NCI-H69 (cell line): ENCODE measurements at regions not wholly inside any gene's neighbourhood (a gene's known extent, or its start where the extent isn't known, plus 50 kb on each side); places are given as distances from the start of the nearest gene placed in this dataset.
"Not testable (repeated sequence)": the region's sequence is repeated elsewhere in the genome, so short reads cannot be mapped to it uniquely, and the experiment has no call there.

Source experiments
- DNase-seq: peaks from one replicate; lab custom pipeline; 2025; lab: John Stamatoyannopoulos, UW

- no peak for DNase-seq
These were observed 775.2 kb upstream of the POU3F4 start for GRCh38 chrX:82732861-82733260.

GRCh38 chrX:82734140-82734539 is 774.0 kb upstream of the POU3F4 start:
- DNase-seq = no peak

DNA sequence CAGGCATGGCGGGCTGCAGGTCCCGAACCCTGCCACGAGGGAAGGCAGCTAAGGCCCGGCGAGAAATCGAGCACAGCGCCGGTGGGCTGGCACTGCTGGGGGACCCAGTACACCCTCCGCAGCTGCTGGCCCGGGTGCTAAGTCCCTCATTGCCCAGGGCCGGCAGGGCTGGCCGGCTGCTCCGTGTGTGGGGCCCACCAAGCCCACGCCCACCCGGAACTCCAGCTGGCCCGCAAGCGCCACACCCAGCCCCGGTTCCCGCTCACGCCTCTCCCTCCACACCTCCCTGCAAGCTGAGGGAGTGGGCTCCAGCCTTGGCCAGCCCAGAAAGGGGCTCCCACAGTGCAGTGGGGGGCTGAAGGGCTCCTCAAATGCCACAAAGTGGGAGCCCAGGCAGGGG is 769.8 kb upstream of the POU3F4 start:
- DNase-seq = not testable (repeated sequence)

DNA sequence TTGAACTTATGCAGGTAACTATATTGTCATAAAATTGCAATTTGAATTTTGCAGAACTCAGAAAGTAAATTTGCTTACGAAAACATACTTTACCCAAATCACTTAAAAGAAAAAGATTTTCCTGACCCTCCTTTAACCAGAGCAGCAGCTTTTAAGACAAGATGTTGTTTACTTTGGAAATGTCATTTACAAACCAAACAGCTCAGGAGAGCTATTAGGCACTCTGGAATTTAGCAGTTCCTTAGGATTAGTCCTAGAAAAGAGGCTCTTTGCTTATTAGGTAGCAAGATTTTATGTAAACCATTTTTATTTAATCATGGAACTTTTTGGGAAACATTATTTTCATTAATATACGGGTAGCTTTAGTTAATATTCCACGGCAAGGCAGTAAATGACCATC is 765.7 kb upstream of the POU3F4 start:
- DNase-seq = no peak

DNA sequence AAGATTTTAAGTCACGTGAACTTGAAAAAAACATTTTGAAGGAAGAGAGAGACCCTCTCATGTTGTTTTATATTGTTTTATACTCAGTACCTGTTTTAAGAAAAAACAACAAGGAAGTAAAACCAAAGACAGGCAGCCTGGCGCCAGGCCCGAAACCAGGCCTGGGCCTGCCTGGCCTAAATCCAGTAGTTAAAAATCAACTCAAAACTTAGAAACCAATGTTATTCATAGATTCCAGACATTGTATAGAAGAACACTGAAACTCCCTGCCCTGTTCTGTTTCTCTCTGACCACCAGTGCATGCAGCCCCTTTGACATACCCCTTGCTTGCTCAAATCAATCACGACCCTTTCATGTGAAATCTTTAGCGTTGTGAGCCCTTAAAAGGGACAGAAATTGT is 762.4 kb upstream of the POU3F4 start:
- DNase-seq = not testable (repeated sequence)

- DNase-seq = no peak
These were observed 759.1 kb upstream of the POU3F4 start for GRCh38 chrX:82748906-82749505.

DNA sequence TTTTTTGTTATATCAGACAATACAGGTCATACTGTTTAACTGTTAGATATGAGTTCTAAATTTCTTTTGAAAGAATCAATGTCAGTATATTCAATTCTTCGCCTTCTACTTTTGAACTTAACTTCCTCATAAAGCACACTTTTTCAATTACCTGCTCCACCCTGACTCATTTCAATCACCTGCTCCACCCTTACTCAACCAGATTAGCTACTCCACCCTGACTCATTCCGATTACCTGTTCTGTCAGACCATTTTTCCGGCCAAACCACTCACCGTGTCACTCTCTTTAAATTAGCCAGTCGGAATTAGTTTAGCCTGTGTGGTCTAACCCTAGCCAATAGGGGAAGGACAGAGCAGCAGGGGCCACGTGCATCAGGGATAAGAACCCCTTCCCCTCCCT is 751.8 kb upstream of the POU3F4 start:
- DNase-seq = no peak

- no peak for DNase-seq
These were observed 750.5 kb upstream of the POU3F4 start for GRCh38 chrX:82757614-82758013.

DNA sequence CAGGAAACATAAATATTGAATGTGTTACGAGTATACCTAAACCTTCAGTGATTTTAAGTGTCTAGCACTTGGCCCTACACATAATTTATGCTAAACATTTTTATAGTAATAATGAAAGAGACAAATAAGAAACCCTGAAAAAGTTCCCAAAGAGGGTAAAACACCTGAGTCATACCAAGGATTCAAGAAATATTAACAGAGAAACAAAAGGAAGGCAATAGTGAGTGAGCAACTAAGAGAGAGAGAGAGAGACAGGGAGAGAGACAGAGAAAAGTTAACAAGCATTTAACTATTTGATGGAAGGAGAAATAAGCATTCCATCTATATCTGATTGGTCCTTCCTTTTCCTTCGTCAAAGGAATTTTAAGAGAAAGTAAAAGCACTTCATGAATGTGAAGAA is 743.6 kb upstream of the POU3F4 start:
- DNase-seq = no peak

DNA sequence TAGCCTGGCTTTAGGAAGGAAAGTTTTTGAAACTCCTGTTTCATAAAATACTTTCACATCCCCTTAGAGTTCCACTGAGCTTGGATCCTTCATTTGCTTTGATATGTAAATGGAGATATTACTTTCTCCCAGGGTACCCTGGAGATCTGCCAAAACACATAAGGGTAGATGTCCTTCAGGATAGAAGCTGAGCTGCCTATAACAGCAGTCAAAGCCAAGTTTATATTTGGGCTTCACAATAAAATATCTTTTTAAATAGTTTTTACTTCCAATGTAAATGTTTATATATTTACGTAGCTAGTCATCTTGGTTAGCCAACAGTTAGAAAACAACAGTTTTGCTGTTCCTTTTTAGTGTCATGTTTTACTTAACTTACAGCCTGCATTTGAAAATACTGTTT is 742.3 kb upstream of the POU3F4 start:
- DNase-seq = peak; percentile 0

DNA sequence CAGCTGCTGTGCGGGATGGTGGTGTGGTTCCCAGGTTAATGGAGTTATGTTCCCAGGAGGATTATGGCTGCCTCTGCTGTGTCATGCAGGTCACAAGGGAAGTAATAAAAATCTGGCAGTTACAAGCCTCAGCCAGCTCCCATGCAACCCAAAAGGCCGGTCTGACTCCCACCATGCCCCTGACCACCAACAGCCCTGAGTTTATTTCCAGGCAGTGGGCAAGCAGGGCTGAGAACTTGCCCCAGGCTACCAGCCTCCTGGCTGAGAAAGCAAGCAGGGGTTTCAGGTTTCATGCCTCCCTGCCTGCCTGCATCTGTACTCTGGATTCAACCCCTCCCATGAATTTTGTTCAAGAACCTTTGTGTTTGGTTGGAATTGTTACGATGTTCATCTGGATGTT is 732.7 kb upstream of the POU3F4 start:
- DNase-seq = no peak

- no peak for DNase-seq
These were observed 726.1 kb upstream of the POU3F4 start for GRCh38 chrX:82782014-82782413.

- DNase-seq = not testable (repeated sequence)
These were observed 695.2 kb upstream of the POU3F4 start for GRCh38 chrX:82812902-82813301.

GRCh38 chrX:82813671-82814078 is 694.4 kb upstream of the POU3F4 start:
- peak; percentile 64 for DNase-seq

- DNase-seq = no peak
These were observed 692.1 kb upstream of the POU3F4 start for GRCh38 chrX:82816001-82816400.

GRCh38 chrX:82816562-82816961 is 691.5 kb upstream of the POU3F4 start:
- no peak for DNase-seq

GRCh38 chrX:82842286-82842685 is 665.8 kb upstream of the POU3F4 start:
- DNase-seq = no peak

DNA sequence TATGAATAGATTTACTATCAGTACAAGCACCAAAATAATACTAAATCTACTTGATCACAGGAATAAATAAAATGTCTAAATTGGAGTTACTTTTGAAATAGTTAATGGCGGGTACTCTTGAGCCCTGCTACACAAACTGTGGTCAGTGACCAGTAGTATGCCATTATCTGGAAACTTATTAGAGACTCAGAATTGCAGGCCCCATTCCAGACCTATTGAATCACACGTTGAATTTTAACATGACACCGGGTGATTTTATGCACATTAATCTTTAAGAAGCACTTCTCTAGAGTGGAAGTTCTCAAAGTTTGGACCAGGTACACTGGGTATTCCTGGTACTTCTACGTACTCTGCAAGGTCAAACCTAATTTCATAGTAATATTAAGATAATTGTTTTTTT is 660.0 kb upstream of the POU3F4 start:
- no peak for DNase-seq
